Activated T-helper 2 cell treated with anti-CD3 and anti-CD28 coated beads, Interferon-gamma antibody, Interleukin-2, Interleukin-4, amounts not matched to agents 10 μg/mL and 5 μg/mL and 100 μg/mL, durations not matched to agents 14 hours and 24 hours and 36 hours (primary cell): ENCODE measurements at regions not wholly inside any gene's neighbourhood (a gene's known extent, or its start where the extent isn't known, plus 50 kb on each side); places are given as distances from the start of the nearest gene placed in this dataset.

Source experiments
- DNase-seq: peaks from one replicate; pipeline ENCODE4 v3.0.0; 2021; ENCODE audit warnings: low spot score
- H3K27ac Mint-ChIP-seq: one replicate; pipeline ENCODE4 v1.8.0; 2021; ENCODE audit warnings: mixed read lengths
- H3K27me3 Mint-ChIP-seq: one replicate; pipeline ENCODE4 v1.8.0; 2021; ENCODE audit warnings: low read depth, mixed read lengths
- H3K36me3 Mint-ChIP-seq: one replicate; pipeline ENCODE4 v1.8.0; 2021; ENCODE audit warnings: low read depth, mixed read lengths
- H3K4me1 Mint-ChIP-seq: one replicate; pipeline ENCODE4 v1.8.0; 2021; ENCODE audit warnings: low read depth, mixed read lengths
- H3K4me3 Mint-ChIP-seq: one replicate; pipeline ENCODE4 v1.8.0; 2021; ENCODE audit warnings: low read depth, mild to moderate bottlenecking, moderate library complexity, mixed read lengths
- H3K9me3 Mint-ChIP-seq: one replicate; pipeline ENCODE4 v1.8.0; 2021; ENCODE audit warnings: mixed read lengths
- intact Hi-C: fragments of 100-400 bp; cut with micrococcal nuclease; formaldehyde crosslinking; loops from one replicate; pipeline ENCODE4 v1.15.1; 2023

GRCh38 chr12:89991807-89992590 lies 283.4 kb upstream of the ATP2B1 start:
- no peak overlapping the region for H3K4me3 Mint-ChIP-seq
- no peak overlapping the region for H3K27ac Mint-ChIP-seq
- intact Hi-C loops = no loop called here
- H3K36me3 Mint-ChIP-seq = no peaks in the 10 kb centered on the region
- H3K4me1 Mint-ChIP-seq = peaks cover 5% of the 10 kb centered on the region
- no peak for DNase-seq
- no peaks in the 10 kb centered on the region for H3K9me3 Mint-ChIP-seq
- H3K27me3 Mint-ChIP-seq = peaks cover 8% of the 10 kb centered on the region

- intact Hi-C loops = no loop called here
- Mint-ChIP-seq H3K36me3 (no peaks in the 10 kb centered on the region), H3K9me3 (no peaks in the 10 kb centered on the region), H3K4me3 (no peak overlapping the region), H3K4me1 (peaks cover 5% of the 10 kb centered on the region), H3K27me3 (peaks cover under 1% of the 10 kb centered on the region), H3K27ac (no peak overlapping the region)
- DNase-seq = no peak
Measured at GRCh38 chr12:89988188-89988915, 279.7 kb upstream of the ATP2B1 start.

- Mint-ChIP-seq H3K4me1 (peaks cover 8% of the 10 kb centered on the region), H3K4me3 (no peak overlapping the region), H3K36me3 (no peaks in the 10 kb centered on the region), H3K27me3 (no peaks in the 10 kb centered on the region), H3K9me3 (no peaks in the 10 kb centered on the region), H3K27ac (no peak overlapping the region)
- no peak for DNase-seq
- intact Hi-C loops = no loop called here
Measured at GRCh38 chr12:89985935-89986334, 277.3 kb upstream of the ATP2B1 start.

- no peak overlapping the region for H3K4me3 Mint-ChIP-seq
- intact Hi-C loops = no loop called here
- H3K4me1 Mint-ChIP-seq = peaks cover 8% of the 10 kb centered on the region
- no peaks in the 10 kb centered on the region for H3K9me3 Mint-ChIP-seq
- no peaks in the 10 kb centered on the region for H3K27me3 Mint-ChIP-seq
- DNase-seq = no peak
- no peaks in the 10 kb centered on the region for H3K36me3 Mint-ChIP-seq
- H3K27ac Mint-ChIP-seq = no peak overlapping the region
Measured at GRCh38 chr12:89984846-89985245, 276.2 kb upstream of the ATP2B1 start.

GRCh38 chr12:89983622-89984021 lies 275.0 kb upstream of the ATP2B1 start:
- H3K9me3 Mint-ChIP-seq = no peaks in the 10 kb centered on the region
- peaks cover 8% of the 10 kb centered on the region for H3K4me1 Mint-ChIP-seq
- no peaks in the 10 kb centered on the region for H3K36me3 Mint-ChIP-seq
- H3K27ac Mint-ChIP-seq = no peak overlapping the region
- no peak for DNase-seq
- no peak overlapping the region for H3K4me3 Mint-ChIP-seq
- intact Hi-C loops = no loop called here
- no peaks in the 10 kb centered on the region for H3K27me3 Mint-ChIP-seq

GRCh38 chr12:89980236-89980635 lies 271.6 kb upstream of the ATP2B1 start:
- Mint-ChIP-seq H3K27me3 (peaks cover 4% of the 10 kb centered on the region), H3K9me3 (no peaks in the 10 kb centered on the region), H3K36me3 (no peaks in the 10 kb centered on the region), H3K27ac (no peak overlapping the region), H3K4me3 (no peak overlapping the region), H3K4me1 (peaks cover 8% of the 10 kb centered on the region)
- intact Hi-C loops = no loop called here
- no peak for DNase-seq

GRCh38 chr12:89977405-89978085 lies 268.9 kb upstream of the ATP2B1 start:
- Mint-ChIP-seq H3K9me3 (no peaks in the 10 kb centered on the region), H3K27me3 (peaks cover 4% of the 10 kb centered on the region), H3K4me1 (peaks cover 8% of the 10 kb centered on the region), H3K4me3 (no peak overlapping the region), H3K27ac (no peak overlapping the region), H3K36me3 (no peaks in the 10 kb centered on the region)
- DNase-seq = no peak
- intact Hi-C loops = no loop called here

GRCh38 chr12:89976866-89977265 lies 268.2 kb upstream of the ATP2B1 start:
- no peak for DNase-seq
- H3K27me3 Mint-ChIP-seq = peaks cover 4% of the 10 kb centered on the region
- H3K9me3 Mint-ChIP-seq = no peaks in the 10 kb centered on the region
- peaks cover 8% of the 10 kb centered on the region for H3K4me1 Mint-ChIP-seq
- H3K4me3 Mint-ChIP-seq = no peak overlapping the region
- H3K27ac Mint-ChIP-seq = no peak overlapping the region
- intact Hi-C loops = no loop called here
- H3K36me3 Mint-ChIP-seq = no peaks in the 10 kb centered on the region

- intact Hi-C loops = no loop called here
- Mint-ChIP-seq H3K9me3 (no peaks in the 10 kb centered on the region), H3K4me3 (no peak overlapping the region), H3K27me3 (peaks cover 7% of the 10 kb centered on the region), H3K4me1 (peaks cover 2% of the 10 kb centered on the region), H3K36me3 (no peaks in the 10 kb centered on the region), H3K27ac (no peak overlapping the region)
- no peak for DNase-seq
Measured at GRCh38 chr12:89975574-89975973, 266.9 kb upstream of the ATP2B1 start.

GRCh38 chr12:89971880-89972279 lies 263.2 kb upstream of the ATP2B1 start:
- H3K36me3 Mint-ChIP-seq = no peaks in the 10 kb centered on the region
- no peak overlapping the region for H3K27ac Mint-ChIP-seq
- intact Hi-C loops = no loop called here
- peaks cover 2% of the 10 kb centered on the region for H3K4me1 Mint-ChIP-seq
- no peak overlapping the region for H3K4me3 Mint-ChIP-seq
- H3K27me3 Mint-ChIP-seq = peaks cover 9% of the 10 kb centered on the region
- DNase-seq = no peak
- no peaks in the 10 kb centered on the region for H3K9me3 Mint-ChIP-seq

- H3K9me3 Mint-ChIP-seq = no peaks in the 10 kb centered on the region
- H3K36me3 Mint-ChIP-seq = no peaks in the 10 kb centered on the region
- H3K27me3 Mint-ChIP-seq = peaks cover 7% of the 10 kb centered on the region
- DNase-seq = no peak
- intact Hi-C loops = no loop called here
- H3K4me3 Mint-ChIP-seq = no peak overlapping the region
- H3K4me1 Mint-ChIP-seq = peaks cover 2% of the 10 kb centered on the region
- H3K27ac Mint-ChIP-seq = no peak overlapping the region
Measured at GRCh38 chr12:89970722-89971121, 262.1 kb upstream of the ATP2B1 start.

- no peak for DNase-seq
- intact Hi-C loops = no loop called here
- Mint-ChIP-seq H3K27me3 (peaks cover 7% of the 10 kb centered on the region), H3K36me3 (no peaks in the 10 kb centered on the region), H3K9me3 (no peaks in the 10 kb centered on the region), H3K27ac (no peak overlapping the region), H3K4me1 (peaks cover 2% of the 10 kb centered on the region), H3K4me3 (no peak overlapping the region)
Measured at GRCh38 chr12:89969093-89969492, 260.5 kb upstream of the ATP2B1 start.

GRCh38 chr12:89968151-89968700 lies 259.6 kb upstream of the ATP2B1 start:
- Mint-ChIP-seq H3K27me3 (peaks cover 7% of the 10 kb centered on the region), H3K9me3 (no peaks in the 10 kb centered on the region), H3K27ac (no peak overlapping the region), H3K4me3 (no peak overlapping the region), H3K4me1 (peaks cover 2% of the 10 kb centered on the region), H3K36me3 (no peaks in the 10 kb centered on the region)
- intact Hi-C loops = no loop called here
- no peak for DNase-seq
